Upper lobe of left lung (tissue), 4 donors: ENCODE measurements at regions not wholly inside any gene's neighbourhood (a gene's known extent, or its start where the extent isn't known, plus 50 kb on each side); places are given as distances from the start of the nearest gene placed in this dataset.

ENCODE experiments used
- CTCF ChIP-seq, 6 experiments: fragments of 450-650 bp in 4 of 6; fragments of 200-600 bp in 2 of 6; sonication (generic) in 2 of 6; IDR thresholded peaks; one replicate each; pipeline ENCODE4 v1.5.1; 2016 to 2019; ENCODE audit warnings: antibody characterized with exemption in 6 of 6
- POLR2AphosphoS5 ChIP-seq, 2 donors: sonication (generic); formaldehyde crosslinking; IDR thresholded peaks; one replicate each; pipeline ENCODE4 v1.5.1; 2017; ENCODE audit warnings: antibody characterized with exemption in 2 of 2

GRCh38 chr6:71457929-71458328, 169.3 kb downstream of the OGFRL1 start:
- TF ChIP-seq CTCF (IDR thresholded peaks at IDR 0.05) (no peak), POLR2AphosphoS5 (IDR thresholded peaks at IDR 0.05) (no peak)
